NCI-H2107 (cell line): ENCODE measurements at regions not wholly inside any gene's neighbourhood (a gene's known extent, or its start where the extent isn't known, plus 50 kb on each side); places are given as distances from the start of the nearest gene placed in this dataset.

Experiments used
- DNase-seq: peaks from one replicate; lab custom pipeline; 2025; lab: John Stamatoyannopoulos, UW

GRCh38 chr12:29041621-29042020 lies 107.5 kb upstream of the FAR2 start:
- no peak for DNase-seq

DNA sequence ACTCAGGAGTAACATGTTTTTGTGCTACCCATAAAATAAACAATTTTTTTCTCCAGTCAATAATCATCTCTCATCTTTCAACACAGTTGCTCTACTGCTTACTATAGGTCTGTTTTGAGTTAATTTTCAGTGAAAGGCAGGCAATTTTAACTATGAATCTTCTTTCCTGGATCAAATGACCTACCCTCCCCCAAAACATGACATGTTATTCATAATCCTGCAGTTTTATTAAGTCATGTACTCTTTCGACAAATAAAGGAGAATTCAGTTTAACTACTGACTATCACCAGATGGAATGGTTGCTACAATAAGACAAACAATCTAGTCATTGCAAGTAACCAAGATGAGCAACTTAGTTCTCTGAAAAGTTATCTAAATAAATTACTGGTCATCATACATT lies 106.0 kb upstream of the FAR2 start:
- no peak for DNase-seq

DNA sequence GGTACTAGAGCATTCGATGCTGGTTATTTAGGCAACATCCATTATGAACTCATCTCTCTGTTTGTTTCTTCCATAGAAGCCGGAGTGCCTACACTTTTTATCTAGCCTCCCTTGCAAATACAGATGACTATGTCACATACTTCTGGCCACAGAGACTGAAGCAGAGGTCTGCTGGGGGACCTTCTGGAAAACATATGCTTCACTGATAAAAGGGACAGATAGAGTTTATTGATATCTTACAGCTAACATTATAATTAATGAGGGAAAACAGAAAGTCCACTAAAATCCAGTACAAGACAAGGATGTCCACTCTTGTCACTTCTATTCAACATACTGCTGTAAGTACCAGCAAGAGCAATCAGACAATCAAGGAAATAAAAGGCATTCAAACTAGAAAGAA lies 104.3 kb upstream of the FAR2 start:
- no peak for DNase-seq

GRCh38 chr12:29048787-29049186 lies 100.3 kb upstream of the FAR2 start:
- DNase-seq: no peak

DNA sequence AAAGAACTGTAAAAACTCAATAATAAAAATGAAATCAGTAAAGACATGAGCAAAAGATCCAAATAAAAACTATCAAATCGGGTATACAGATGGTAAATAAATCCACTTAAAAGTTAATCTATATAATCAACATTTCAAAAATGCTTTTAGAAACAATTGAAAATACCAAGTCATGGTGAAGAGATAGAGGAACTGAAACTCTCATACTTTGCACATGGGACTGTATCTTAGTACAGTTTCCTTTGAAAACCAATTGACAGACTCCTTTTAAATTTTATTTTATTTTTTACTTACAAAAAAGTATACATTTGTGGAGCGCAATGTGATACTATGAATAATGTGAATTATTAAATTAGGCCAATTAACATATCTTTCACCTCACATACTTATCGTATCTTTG lies 98.6 kb upstream of the FAR2 start:
- DNase-seq: no peak

- DNase-seq: no peak
Measured at GRCh38 chr12:29051221-29051620, 97.9 kb upstream of the FAR2 start.

- DNase-seq: no peak
Measured at GRCh38 chr12:29053567-29053966, 95.5 kb upstream of the FAR2 start.

GRCh38 chr12:29054858-29055663 lies 94.0 kb upstream of the FAR2 start:
- no peak for DNase-seq

GRCh38 chr12:29066011-29066588 lies 83.0 kb upstream of the FAR2 start:
- DNase-seq: no peak

DNA sequence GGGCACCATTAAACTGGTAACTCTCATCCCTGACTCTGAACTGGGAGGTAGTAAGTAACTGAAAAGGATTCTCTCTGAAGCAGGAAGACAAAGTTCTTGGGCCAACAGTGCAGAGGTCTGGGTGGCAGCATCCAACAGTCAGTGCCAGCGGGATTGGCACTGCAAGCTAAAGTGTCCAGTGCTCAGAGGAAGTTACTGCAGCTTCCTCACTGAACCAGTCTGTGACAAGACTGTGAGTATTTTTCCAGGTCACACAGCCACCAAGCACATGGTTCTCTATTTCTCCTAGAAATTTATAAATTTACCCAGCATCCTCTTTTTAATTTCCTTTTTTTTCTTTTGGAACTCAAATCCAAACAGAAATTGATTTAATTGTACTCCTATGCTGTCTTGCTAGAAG lies 81.6 kb upstream of the FAR2 start:
- no peak for DNase-seq

DNA sequence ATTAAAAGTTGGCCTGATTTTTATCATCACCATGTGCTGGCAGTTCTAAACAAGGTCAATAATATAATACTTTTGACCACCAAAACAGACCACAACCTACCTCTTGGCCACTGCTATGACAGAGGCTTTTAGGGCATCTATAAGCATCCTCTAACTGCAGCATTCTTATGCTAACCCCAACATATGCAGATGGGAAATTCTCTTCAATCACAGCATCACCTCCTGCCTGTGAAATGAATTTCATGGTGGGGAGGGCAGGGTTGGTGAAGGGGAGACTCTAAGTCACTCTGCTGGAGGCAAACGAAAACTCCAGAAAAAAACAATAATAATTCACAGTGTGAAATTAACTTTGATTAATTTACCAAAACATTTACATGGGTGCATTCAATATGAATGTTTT lies 78.8 kb upstream of the FAR2 start:
- DNase-seq: no peak

- DNase-seq: no peak
Measured at GRCh38 chr12:29071099-29071498, 78.0 kb upstream of the FAR2 start.

- no peak for DNase-seq
Measured at GRCh38 chr12:29072631-29073030, 76.4 kb upstream of the FAR2 start.

DNA sequence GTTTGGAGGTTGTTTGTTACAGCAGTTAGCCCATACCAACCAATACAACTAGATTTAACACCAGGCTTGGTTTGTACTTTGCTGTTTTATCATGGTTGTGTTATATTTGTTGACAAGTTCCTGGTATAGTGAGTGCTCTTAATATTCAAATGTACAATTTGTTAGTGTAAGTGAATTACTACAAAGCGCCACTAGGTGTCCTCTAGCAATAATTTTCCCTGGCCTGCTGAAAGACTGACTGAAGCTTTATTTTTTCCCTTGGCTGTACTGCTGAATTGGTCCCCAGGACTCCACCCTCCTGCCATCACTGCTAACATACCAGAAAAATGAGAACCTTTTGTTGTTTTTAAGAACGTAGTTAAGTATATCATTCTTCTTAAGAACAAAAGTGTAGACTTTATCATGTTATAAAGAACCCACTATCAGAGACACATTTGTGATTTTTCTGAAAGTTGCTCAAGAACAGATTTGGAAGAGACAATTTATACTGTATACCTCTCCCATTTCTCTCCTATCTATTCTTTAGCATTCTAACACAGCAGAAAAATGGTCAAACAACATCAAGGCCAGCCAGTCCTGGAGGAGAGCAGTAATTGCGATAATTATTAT lies 75.3 kb upstream of the FAR2 start:
- no peak for DNase-seq

DNA sequence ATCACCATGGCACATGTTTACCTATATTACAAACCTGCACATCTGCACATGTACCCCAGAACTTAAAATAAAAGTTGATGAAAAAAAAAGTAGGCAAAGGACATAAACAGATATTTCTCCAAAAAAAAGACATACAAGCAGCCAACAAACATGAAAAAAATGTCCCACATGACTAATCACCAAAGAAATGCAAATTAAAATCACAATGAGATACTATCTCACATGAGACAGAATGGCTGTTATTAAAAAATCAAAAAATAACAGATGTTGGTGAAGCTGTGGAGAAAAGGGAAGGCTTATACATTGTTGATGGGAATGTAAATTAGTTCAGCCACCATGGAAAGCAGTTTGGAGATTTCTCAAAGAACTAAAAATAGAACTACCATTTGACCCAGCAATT lies 68.0 kb upstream of the FAR2 start:
- no peak for DNase-seq

DNA sequence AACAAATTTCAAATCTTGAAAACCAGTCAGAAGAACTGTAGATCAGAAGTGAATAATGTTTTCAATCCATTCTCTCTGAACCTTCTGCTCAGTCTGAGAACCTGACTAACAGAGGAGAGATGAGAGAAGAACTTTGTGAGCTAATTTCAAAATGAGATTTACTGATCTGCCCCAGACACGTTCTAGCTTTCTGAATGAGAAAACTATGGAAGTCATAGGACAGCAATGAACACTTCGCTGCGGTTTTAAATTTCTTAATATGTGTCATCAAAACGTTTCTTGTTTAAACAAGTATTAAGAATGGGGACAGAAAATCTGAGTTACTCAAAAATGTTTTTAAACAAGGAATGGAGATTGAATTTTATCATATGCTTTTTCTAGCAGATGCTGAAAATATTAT lies 66.6 kb upstream of the FAR2 start:
- no peak for DNase-seq

DNA sequence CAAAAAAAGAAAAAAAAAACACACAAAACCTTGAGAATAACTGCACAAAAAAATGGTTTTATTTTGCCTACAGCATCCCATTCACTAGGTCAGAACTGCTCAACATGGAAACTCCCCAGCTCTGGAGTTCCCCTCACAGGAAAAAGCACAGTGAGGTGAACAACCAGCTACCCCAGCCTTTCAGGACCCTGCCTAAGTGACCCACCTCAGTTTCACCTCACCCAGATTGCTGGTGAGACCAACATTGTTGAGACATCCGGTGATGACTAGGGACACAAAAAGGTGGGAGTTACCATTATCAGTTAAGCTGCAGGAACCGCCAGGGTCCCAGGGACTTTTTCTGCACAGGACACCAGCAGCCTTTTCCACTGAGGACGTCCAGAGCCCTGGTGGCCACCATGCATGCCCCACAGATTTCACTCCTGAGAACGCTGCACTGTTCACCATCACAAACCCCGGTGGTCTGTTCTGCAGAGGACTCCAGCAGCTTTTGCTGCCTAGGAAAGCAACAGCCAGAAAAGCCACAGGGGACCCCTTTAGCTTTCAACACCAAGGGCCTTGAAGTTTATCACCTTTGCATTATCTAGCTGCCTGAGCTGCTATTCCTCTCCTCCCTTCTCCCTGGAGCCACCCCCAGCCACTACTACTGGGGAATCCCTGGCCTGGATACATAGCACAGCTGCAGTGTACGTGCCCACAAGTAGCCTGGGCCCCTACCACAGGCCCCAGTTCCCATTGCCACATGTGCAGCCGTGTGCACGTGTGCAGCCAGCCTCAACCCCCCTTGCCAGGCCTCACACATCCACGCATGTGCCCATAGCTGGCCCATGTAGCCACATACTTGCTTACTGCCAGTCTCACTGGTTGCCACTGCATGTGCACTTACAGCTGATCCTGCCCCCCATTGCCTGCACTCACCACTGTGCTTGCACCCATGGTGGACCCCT lies 62.5 kb upstream of the FAR2 start:
- no peak for DNase-seq

GRCh38 chr12:29088611-29089219 lies 60.4 kb upstream of the FAR2 start:
- DNase-seq: no peak
